GM18511 (cell line): ENCODE measurements at regions not wholly inside any gene's neighbourhood (a gene's known extent, or its start where the extent isn't known, plus 50 kb on each side); places are given as distances from the start of the nearest gene placed in this dataset.
"Not testable (repeated sequence)": the region's sequence is repeated elsewhere in the genome, so short reads cannot be mapped to it uniquely, and the experiment has no call there.

Experiments
- ATAC-seq: cut with Tn5 transposase; IDR thresholded peaks from one replicate; pipeline ENCODE4 v1.9.1; 2021; ENCODE audit warnings: mild to moderate bottlenecking, moderate library complexity; ENCODE audit not compliant: unreplicated experiment

- no peak for ATAC-seq
Measured at GRCh38 chr7:152947686-152948085, 188.1 kb downstream of the ACTR3B start.

DNA sequence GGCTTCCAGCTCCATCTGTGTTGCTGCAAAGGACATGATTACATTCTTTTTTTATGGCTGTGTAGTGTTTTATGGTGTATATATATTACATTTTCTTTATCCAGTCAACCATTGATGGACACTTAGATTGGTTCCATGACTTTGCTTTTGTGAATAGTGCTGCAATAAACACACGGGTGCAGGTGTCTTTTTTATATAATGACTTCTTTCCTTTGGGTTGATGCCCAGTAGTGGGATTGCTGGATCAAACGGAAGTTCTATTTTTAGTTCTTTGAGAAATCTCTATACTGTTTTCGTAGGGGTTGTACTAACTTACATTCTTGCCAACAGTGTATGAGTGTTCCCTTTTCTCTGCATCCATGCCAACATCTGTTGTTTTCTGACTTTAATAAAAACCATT is 189.7 kb downstream of the ACTR3B start:
- no peak for ATAC-seq

GRCh38 chr7:152949790-152950189 is 190.2 kb downstream of the ACTR3B start:
- ATAC-seq: no peak

DNA sequence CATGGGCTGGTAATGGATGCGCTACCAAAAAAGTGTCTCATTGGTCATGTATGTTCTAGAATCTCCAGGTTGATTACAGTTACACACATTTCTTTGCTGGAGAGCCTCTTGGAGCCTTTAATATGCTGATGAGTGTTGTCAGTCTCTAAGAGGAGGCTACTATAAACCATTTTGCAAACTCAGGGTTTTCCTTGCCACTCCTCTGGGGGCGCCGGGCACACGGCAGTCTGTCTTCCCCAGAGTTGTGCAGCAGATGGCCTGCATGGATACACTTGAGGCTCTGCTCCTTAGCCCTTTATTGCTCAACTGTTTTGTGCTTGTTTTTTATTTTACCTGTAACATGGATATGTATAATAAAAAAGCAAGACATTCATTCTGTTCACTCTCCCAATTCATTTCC is 196.5 kb downstream of the ACTR3B start:
- ATAC-seq: no peak

- ATAC-seq: no peak
Measured at GRCh38 chr7:152959610-152960009, 200.1 kb downstream of the ACTR3B start.

- not testable (repeated sequence) for ATAC-seq
Measured at GRCh38 chr7:152961796-152962195, 202.2 kb downstream of the ACTR3B start.

DNA sequence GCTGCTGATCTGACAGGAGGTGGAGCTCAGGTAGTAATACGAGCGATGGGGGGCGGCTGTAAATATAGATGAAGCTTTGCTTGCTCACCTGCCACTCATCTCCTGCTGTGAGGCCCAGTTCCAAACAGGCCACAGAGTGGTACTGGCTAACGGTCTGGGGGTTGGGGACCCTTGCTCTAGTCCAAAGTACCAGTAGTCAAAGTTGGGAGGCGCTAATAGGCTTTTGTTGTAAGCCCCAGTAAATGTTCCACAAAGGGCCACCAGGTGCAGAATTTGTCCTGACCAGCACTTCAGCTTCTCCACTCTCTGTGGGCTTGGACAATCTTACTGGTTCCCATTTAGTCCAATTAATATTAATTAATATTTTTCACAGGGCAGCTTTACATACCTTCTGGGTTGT is 206.6 kb downstream of the ACTR3B start:
- no peak for ATAC-seq

DNA sequence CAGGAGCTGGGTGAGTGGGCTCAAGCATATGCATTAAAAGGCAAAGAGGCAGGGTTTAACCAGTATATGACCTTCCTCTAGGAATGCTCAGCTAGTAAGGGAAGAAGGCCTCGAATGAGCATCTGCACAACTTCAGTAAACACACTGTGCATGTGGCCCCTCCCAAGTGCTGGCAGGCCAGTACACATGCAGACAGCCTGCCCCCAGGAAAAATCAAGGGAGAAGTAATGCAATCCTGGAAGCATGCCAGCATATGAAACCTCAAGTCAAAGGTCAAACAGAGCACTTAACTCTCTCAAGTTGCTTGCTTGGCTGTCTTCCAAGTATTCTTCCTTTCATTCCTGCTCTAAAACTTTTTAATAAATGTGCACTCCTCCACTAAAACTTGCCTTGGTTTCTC is 208.4 kb downstream of the ACTR3B start:
- no peak for ATAC-seq

- no peak for ATAC-seq
Measured at GRCh38 chr7:152968514-152968913, 209.0 kb downstream of the ACTR3B start.

DNA sequence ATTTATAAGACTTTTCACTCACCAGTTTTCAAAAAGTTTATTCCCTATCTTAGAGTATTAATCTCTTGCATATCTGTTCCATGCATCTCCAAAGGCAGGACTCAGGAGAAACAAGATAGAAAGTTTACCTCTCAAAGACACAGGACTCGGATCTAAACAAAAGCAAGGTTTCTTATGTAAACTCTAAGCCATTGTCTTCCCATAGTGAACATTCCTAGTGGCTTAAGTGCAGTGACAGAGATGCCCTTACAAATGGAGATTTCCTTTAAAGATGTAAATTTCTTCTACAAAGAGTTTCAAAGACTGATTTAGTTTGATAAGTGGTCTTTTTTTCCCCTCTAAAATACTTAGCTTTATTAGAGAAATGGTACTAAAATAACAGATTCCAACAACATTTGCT is 209.8 kb downstream of the ACTR3B start:
- no peak for ATAC-seq

GRCh38 chr7:152969839-152970238 is 210.3 kb downstream of the ACTR3B start:
- no peak for ATAC-seq

DNA sequence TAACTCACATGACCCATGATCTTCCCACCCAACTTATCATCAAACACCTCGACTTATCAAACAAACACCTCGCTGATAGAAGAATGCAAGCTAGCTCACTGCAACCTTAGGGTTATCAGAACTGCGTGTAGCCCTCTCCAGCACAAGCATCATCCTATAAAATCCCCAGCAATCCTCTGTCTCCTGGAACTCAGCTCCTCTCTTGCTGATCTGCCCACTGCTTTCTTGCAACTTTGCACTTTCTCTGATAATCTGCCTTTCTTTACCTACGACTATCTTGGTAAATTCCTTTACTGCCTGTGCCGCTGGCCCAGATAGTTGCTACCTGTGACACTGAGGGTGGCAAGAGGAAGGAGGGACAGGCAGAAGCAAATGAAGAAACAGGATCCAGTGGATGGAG is 210.9 kb downstream of the ACTR3B start:
- no peak for ATAC-seq

- ATAC-seq: no peak
Measured at GRCh38 chr7:152974577-152974976, 215.0 kb downstream of the ACTR3B start.

DNA sequence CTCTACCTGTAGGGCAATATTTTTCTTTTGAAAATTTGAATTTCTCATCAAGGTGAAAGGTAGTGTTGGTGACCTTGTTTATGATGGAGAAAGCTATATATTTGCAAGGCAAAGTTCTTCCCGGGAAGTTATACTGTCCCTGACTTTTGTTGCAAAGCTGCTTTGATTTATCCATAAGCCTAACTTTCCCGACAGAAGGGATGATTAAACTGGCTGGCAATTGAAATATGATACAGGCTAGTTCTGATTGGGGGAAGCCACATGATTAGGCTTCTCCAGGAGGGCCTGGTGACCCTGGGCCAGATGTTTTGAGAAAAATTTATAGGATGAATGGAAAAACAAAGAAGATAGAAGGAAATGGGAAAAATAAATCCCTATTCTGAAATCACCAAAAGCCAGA is 215.5 kb downstream of the ACTR3B start:
- no peak for ATAC-seq

DNA sequence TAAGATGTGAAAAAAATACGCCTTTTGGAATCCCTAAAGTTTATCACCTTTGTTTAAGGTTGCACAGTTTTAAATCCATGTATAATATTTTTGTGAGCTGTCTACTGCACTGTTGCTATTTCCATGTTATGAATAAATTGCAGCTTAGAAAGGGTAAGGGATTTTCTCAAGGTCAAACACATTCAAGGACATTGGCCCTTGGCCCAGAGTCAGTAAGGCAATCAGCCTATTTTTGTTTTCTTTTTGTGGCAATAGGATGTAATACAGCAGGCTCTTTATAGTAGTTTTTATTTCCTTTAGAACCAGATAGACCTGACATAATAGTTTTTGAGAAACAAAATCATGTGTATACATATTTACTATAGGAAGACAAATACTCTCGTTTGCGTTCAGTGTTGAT is 219.8 kb downstream of the ACTR3B start:
- no peak for ATAC-seq

GRCh38 chr7:152984421-152984820 is 224.9 kb downstream of the ACTR3B start:
- no peak for ATAC-seq

DNA sequence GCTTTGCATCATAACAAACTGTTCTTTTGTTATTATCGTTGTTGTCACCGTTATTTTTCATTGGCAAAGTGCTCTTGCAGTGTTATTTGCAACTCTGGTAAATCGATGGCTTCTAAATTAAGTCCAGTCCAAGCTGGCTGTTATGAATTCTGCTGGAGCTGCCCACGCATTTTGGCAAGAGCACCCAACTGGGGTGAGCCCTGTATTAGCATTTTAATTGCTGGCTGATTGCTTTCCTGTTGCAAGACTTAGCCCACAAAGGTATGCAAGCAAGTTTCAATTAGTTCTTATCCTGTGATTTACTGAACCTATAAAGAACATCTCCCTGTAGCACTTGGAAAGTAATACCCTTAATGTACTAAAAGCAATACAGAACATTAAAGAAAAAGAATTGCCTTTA is 226.8 kb downstream of the ACTR3B start:
- ATAC-seq: no peak

DNA sequence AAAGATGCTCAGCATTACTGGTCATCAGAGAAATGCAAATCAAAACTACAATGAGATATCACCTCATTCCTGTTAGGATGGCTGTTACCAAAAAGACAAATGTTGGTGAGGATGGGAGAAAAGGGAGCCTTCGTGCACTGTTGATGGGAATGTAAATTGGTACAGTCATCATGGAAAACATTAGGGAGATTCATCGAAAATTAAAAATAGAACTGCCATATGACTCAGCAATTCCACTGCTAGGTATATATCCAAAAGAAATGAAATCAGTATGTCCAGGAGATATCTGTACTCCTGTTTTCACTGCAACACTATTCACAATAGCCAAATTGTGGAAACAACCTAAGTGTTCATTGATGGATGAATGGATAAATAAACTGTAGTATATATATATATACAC is 228.1 kb downstream of the ACTR3B start:
- ATAC-seq: no peak

- no peak for ATAC-seq
Measured at GRCh38 chr7:152989889-152990380, 230.4 kb downstream of the ACTR3B start.

DNA sequence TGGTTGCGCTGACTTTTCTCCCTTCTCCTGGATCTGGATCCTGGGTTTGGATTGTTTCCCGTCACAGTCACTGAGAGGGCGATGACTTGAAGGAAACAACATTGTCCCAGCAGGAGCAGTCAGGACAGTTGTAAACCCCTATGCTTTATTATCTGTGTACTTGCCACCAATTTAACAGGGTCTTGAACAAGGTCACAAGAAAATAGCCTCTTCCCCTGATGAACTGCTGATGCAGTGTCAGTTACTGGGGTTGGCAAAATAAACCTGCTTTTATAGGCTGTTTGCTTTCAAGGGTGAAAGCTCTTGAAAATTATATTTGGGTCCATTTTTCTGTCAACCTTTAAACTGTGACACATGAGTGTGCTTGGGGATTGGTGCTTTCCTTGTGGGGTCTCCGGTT is 238.9 kb downstream of the ACTR3B start:
- ATAC-seq: no peak

- ATAC-seq: no peak
Measured at GRCh38 chr7:153002115-153002514, 242.6 kb downstream of the ACTR3B start.

GRCh38 chr7:153002572-153002971 is 243.0 kb downstream of the ACTR3B start:
- ATAC-seq: no peak

DNA sequence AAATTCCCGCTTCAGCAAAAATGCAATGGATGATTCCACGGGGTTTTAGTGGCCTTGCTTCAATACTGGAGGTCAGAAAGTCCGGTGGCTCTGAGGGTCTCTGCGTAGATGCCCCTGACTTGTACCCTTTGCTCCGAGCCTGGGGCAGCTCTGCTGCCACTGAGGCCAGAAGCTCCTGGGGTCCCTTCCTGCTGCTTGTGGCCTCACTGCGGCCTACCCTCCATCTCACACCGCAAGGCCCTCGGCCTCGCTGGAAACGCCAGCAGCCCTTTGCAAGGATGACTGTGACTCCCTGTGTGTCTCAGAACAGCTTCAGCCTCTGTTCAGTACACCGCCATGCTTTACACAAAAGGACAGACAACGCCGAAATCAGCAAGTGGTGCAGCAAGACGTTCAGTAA is 244.8 kb downstream of the ACTR3B start:
- no peak for ATAC-seq
